ENCODE measurements at regions not wholly inside any gene's neighbourhood (a gene's known extent, or its start where the extent isn't known, plus 50 kb on each side); places are given as distances from the start of the nearest gene placed in this dataset.

- TF ChIP-seq L3MBTL2 (conservative IDR thresholded peaks at IDR 0.05), result no peak
- no peak for TF ChIP-seq SUZ12 (IDR thresholded peaks at IDR 0.05)
- TF ChIP-seq CTBP1 (IDR thresholded peaks at IDR 0.05; ENCODE audit: borderline replicate concordance), result no peak
- TF ChIP-seq ELF4 (IDR thresholded peaks at IDR 0.05), result no peak
- no peak for TF ChIP-seq FOXA1 (IDR thresholded peaks at IDR 0.05)
- TF ChIP-seq SP1 (IDR thresholded peaks at IDR 0.05), result no peak
- TF ChIP-seq FOXM1 (IDR thresholded peaks at IDR 0.05; ENCODE audit: borderline replicate concordance), result no peak
- CTCF ChIA-PET, result no interaction called here
- no peak for DNase-seq (ENCODE audit: extremely low spot score)
- POLR2A ChIA-PET, result interaction anchor here (1.0 kb wide), 1 partner anchor 75 kb away, joined by 3 read pairs; no protein-coding TSS in a partner anchor
Observed at GRCh38 chr6:44006872-44007303, 120.4 kb downstream of the MRPL14 start.

- no peak for DNase-seq (ENCODE audit: extremely low spot score)
- ChIA-PET CTCF (no interaction called here), POLR2A (no interaction called here)
- TF ChIP-seq ARNT (IDR thresholded peaks at IDR 0.05), result no peak
- TF ChIP-seq FOXM1 (IDR thresholded peaks at IDR 0.05; ENCODE audit: borderline replicate concordance), result no peak
Observed at GRCh38 chr6:44006123-44006871, 121.0 kb downstream of the MRPL14 start.

GRCh38 chr6:44005507-44005903 lies 121.7 kb downstream of the MRPL14 start:
- CTCF ChIA-PET, result no interaction called here
- POLR2A ChIA-PET, result no interaction called here
- no peak for DNase-seq (ENCODE audit: extremely low spot score)
- TF ChIP-seq FOXK2 (IDR thresholded peaks at IDR 0.05) (no peak), FOXA1 (IDR thresholded peaks at IDR 0.05) (no peak), ZNF384 (IDR thresholded peaks at IDR 0.05) (no peak), CTBP1 (IDR thresholded peaks at IDR 0.05; ENCODE audit: borderline replicate concordance) (no peak), FOXM1 (IDR thresholded peaks at IDR 0.05; ENCODE audit: borderline replicate concordance) (no peak), L3MBTL2 (conservative IDR thresholded peaks at IDR 0.05) (no peak), HDGF (IDR thresholded peaks at IDR 0.05; ENCODE audit: borderline replicate concordance) (no peak), ELF4 (IDR thresholded peaks at IDR 0.05) (no peak), ARNT (IDR thresholded peaks at IDR 0.05) (no peak), NFRKB (IDR thresholded peaks at IDR 0.05) (no peak)

- TF ChIP-seq CTBP1 (IDR thresholded peaks at IDR 0.05; ENCODE audit: borderline replicate concordance) (no peak), LEF1 (IDR thresholded peaks at IDR 0.05; ENCODE audit: borderline replicate concordance) (no peak), FOXM1 (IDR thresholded peaks at IDR 0.05; ENCODE audit: borderline replicate concordance) (no peak), TARDBP (IDR thresholded peaks at IDR 0.05) (no peak), FOXK2 (IDR thresholded peaks at IDR 0.05) (no peak), L3MBTL2 (conservative IDR thresholded peaks at IDR 0.05) (no peak), BHLHE40 (IDR thresholded peaks at IDR 0.05; ENCODE audit: borderline replicate concordance) (no peak), ARNT (IDR thresholded peaks at IDR 0.05) (no peak), NFRKB (IDR thresholded peaks at IDR 0.05) (no peak)
- CTCF ChIA-PET, result no interaction called here
- no peak for DNase-seq (ENCODE audit: extremely low spot score)
- POLR2A ChIA-PET, result no interaction called here
Observed at GRCh38 chr6:44004625-44005506, 122.4 kb downstream of the MRPL14 start.

GRCh38 chr6:44004136-44004535 lies 123.1 kb downstream of the MRPL14 start:
- no peak for DNase-seq (ENCODE audit: extremely low spot score)
- no peak for TF ChIP-seq SUZ12 (IDR thresholded peaks at IDR 0.05)
- TF ChIP-seq NFRKB (IDR thresholded peaks at IDR 0.05), result no peak
- TF ChIP-seq, protein P1, sequence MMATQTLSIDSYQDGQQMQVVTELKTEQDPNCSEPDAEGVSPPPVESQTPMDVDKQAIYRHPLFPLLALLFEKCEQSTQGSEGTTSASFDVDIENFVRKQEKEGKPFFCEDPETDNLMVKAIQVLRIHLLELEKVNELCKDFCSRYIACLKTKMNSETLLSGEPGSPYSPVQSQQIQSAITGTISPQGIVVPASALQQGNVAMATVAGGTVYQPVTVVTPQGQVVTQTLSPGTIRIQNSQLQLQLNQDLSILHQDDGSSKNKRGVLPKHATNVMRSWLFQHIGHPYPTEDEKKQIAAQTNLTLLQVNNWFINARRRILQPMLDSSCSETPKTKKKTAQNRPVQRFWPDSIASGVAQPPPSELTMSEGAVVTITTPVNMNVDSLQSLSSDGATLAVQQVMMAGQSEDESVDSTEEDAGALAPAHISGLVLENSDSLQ (IDR thresholded peaks at IDR 0.05), result no peak
- TF ChIP-seq FOXM1 (IDR thresholded peaks at IDR 0.05; ENCODE audit: borderline replicate concordance), result no peak
- no peak for TF ChIP-seq ARNT (IDR thresholded peaks at IDR 0.05)
- CTCF ChIA-PET, result interaction anchor here (1.2 kb wide), 1 partner anchor 336 kb away, joined by 4 read pairs; no protein-coding TSS in a partner anchor
- POLR2A ChIA-PET, result no interaction called here

DNA sequence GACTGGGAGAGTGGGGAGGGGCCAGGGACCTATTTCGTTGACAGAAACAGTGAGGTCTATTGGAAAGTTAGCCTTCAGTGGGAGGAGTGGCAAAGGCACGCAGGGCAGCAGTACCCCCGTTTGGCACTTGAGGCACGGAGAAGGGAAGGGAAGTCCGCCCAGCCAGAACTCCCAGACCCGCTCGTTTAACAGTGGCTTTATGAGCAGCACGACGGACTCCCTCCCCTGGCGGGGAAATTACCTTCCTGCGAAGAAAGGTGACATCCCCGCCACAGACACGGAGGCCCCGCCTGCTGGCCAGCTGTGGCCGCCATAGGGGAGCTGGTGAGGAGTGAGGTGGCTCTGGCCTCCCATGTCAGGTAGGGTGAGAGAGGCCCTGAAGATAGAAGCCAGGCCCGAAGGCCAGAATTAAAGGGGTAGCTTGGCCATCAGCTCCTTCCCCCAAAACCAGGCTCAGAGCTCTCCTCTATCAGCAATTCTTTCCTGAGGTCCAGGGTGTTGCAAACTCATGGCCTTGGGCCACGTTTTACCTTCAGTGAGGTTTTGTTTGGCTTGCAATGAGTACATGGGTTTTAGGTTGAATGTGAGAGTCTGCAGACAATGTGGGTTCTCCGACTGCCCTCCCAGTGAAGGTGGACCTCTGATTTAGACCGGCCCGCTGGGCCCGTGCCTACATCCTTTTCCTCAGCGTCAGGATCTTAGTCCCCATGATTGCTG lies 123.7 kb downstream of the MRPL14 start:
- no peak for DNase-seq (ENCODE audit: extremely low spot score)
- TF ChIP-seq SP1 (IDR thresholded peaks at IDR 0.05) (no peak), ZNF384 (IDR thresholded peaks at IDR 0.05) (no peak), NFRKB (IDR thresholded peaks at IDR 0.05) (no peak), BHLHE40 (IDR thresholded peaks at IDR 0.05; ENCODE audit: borderline replicate concordance) (no peak), ELF4 (IDR thresholded peaks at IDR 0.05) (no peak), FOXA1 (IDR thresholded peaks at IDR 0.05) (no peak), FOXM1 (IDR thresholded peaks at IDR 0.05; ENCODE audit: borderline replicate concordance) (no peak), L3MBTL2 (conservative IDR thresholded peaks at IDR 0.05) (no peak), CTBP1 (IDR thresholded peaks at IDR 0.05; ENCODE audit: borderline replicate concordance) (no peak), ARNT (IDR thresholded peaks at IDR 0.05) (no peak), LEF1 (IDR thresholded peaks at IDR 0.05; ENCODE audit: borderline replicate concordance) (no peak), TARDBP (IDR thresholded peaks at IDR 0.05) (no peak), HDGF (IDR thresholded peaks at IDR 0.05; ENCODE audit: borderline replicate concordance) (no peak)
- TF ChIP-seq, protein P1 (IDR thresholded peaks at IDR 0.05), result no peak
- ChIA-PET CTCF (interaction anchor here (1.2 kb wide), 1 partner anchor 336 kb away, joined by 4 read pairs; no protein-coding TSS in a partner anchor), POLR2A (no interaction called here)
